HG03558 (cell line): ENCODE measurements at regions not wholly inside any gene's neighbourhood (a gene's known extent, or its start where the extent isn't known, plus 50 kb on each side); places are given as distances from the start of the nearest gene placed in this dataset.

Experiments used
- ATAC-seq: cut with Tn5 transposase; IDR thresholded peaks from one replicate; pipeline ENCODE4 v1.9.1; 2021; ENCODE audit warnings: moderate number of reproducible peaks; ENCODE audit not compliant: unreplicated experiment; ENCODE audit errors: extremely low read depth

DNA sequence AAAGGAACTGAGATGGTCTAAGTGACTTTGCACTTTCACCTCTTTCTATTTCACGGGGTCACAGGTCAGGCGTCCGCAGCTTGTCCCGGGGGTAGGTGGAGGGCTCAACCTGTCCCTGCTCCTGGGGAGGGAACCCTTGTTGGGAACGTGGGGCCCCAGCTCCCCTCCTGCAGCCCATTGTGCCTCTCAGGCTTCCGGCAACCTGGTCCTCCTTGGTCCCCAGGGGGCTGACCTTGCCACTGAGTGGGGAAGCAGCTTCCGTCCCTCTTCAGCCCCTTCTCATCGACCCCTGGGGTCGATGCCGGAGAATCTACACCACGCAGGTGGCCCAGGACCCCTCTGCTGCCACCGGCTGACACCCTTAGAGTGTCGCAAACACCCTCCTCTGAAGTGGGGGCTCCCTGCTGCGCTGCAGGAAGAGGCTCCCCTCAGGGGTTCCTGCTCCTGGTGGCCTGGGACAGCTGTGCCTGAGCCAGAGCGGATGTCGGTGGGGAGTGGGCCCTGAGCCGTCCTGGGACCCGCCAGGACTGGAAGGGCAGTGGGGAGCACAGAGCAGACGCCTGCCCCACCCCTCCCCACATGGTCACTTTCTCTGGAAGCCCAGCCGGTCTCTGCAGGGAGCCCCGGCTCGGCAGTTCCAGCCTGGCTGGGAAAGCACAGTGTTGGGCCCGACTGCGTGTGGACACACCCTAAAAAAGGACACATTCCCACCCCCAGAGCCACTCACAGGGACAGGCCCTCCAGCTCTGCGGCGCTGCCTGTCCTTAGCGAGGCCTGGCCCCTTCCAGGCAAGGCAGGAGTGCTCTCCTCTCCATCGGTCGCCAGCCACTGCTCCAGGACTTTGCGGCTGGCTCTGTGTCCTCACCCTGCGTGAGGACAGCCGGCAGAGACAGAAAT is 357.5 kb upstream of the SHH start:
- no peak for ATAC-seq

GRCh38 chr7:156168434-156168833 is 356.2 kb upstream of the SHH start:
- no peak for ATAC-seq

GRCh38 chr7:156167987-156168386 is 355.7 kb upstream of the SHH start:
- no peak for ATAC-seq

- no peak for ATAC-seq
Observed at GRCh38 chr7:156167417-156167807, 355.1 kb upstream of the SHH start.

DNA sequence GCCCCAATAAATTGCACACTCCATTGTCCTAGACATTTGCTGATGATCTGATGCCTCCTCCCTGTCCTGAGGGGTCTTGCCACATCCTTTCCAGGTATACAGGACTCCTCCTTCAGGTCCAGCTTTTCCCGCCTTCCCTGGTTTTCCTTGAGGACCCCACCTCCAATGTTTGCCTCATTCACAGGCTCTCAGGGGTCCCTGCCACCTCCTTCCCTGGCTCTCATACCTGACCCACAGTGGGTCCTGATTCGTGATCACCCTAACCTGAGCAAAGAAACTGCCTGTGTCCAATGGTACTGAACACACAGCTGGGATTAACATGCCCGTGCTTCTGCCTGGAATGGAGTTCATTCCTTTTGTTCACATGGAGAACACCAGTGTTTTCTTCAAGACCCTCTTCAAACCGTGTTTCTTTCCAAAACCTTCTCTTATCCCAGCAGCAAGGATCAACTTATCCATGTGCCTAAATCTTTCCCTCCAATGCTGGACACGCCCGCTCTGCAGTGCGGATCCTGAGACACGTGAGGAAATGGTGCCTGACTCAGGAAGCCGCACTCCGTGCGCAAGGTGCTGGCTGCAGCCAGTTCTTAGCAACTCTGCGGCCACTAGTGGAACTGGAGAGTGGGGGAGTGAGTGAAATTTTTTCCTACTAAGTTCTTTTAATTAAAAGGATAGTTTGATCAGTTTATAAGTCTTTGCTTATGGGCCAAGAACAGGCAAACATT is 354.6 kb upstream of the SHH start:
- ATAC-seq: no peak

DNA sequence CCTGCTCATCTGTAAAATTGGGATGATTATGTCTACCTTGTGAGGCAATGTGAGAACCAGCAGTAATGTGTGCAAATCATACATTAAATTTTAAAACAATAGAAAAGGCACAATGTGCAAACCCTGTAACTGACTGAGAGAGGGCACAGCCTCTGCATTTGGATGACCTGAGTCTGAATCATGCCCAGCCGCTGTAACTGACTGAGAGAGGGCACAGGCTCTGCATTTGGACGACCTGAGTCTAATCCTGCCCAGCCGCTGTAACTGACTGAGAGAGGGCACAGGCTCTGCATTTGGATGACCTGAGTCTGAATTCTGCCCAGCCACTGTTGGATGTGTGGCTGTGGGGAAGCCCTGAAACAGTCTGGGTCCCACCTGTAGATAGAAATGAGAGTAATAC is 351.5 kb upstream of the SHH start:
- no peak for ATAC-seq

- no peak for ATAC-seq
Observed at GRCh38 chr7:156162451-156162850, 350.2 kb upstream of the SHH start.

- no peak for ATAC-seq
Observed at GRCh38 chr7:156160811-156161210, 348.5 kb upstream of the SHH start.

DNA sequence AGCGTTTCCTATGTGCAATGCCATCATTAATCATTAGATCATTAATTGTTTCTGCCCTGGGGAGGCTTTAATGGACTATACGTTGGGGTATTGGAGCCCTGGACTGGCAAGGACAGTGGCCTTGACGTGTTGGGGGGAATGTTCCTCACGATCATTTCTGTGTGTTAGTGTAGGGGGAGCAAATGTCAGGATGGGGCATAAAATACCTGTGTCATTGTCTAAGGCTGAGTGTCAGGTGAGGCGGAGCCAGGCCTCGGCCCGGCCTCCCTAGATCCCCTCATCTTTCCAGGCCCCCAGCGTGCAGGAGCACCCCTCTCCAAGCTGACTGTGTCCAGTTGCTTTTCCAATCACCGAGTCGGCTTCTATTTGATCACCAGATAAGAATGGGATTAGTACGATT is 346.4 kb upstream of the SHH start:
- ATAC-seq: no peak

- no peak for ATAC-seq
Observed at GRCh38 chr7:156158213-156158612, 345.9 kb upstream of the SHH start.

DNA sequence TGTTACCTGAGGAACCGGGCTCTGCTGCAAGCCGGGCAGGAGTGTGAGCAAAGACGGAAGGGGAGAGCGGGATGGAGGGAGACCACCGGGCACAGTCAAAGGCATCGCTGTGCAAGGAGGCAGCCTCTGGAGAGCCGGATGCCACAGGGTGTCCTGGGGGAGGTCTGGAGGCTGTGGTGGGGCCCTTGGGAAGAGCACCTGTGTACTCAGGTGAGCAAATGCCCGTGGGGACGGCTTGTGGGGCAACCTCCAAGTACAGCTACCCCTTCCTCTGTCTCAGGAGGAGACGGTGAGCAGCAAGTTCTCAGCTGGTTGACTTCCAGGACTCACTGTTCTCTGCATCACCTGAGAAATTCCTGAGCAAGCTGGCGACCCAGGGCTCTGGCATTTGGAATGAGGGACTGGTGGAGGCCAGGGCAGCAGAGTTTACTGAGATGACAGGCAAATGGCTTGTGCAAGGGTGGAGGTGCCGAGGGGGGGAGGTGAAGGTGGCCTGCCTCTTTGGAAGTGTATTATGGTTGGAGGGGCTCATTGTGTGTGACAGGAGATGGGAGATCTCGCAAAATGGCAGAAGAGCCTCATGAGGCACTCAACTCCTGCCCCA is 345.2 kb upstream of the SHH start:
- no peak for ATAC-seq

GRCh38 chr7:156156734-156157408 is 344.6 kb upstream of the SHH start:
- ATAC-seq: no peak

- no peak for ATAC-seq
Observed at GRCh38 chr7:156155988-156156733, 343.9 kb upstream of the SHH start.

DNA sequence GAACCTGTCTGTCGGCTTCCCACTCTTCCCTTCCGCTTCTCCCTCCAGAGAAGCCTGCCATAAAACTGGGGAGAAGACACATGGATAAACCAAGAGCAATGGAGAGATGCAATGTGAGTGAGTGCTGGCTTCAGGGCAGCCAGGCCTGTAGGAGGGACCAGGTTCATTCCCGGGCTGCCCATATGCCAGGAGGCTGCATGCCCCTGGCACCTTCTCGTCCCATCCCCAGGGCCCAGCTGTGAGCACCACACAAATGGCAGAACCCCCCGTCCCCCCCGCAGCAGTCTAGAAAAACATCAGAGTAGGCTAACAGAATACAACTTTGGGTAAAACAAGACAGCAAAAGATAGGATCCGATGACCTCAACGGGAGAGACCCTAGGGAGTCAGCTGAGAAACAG is 341.3 kb upstream of the SHH start:
- ATAC-seq: no peak

- ATAC-seq: no peak
Observed at GRCh38 chr7:156152390-156152789, 340.1 kb upstream of the SHH start.

GRCh38 chr7:156151658-156152057 is 339.4 kb upstream of the SHH start:
- no peak for ATAC-seq

GRCh38 chr7:156151078-156151477 is 338.8 kb upstream of the SHH start:
- no peak for ATAC-seq

DNA sequence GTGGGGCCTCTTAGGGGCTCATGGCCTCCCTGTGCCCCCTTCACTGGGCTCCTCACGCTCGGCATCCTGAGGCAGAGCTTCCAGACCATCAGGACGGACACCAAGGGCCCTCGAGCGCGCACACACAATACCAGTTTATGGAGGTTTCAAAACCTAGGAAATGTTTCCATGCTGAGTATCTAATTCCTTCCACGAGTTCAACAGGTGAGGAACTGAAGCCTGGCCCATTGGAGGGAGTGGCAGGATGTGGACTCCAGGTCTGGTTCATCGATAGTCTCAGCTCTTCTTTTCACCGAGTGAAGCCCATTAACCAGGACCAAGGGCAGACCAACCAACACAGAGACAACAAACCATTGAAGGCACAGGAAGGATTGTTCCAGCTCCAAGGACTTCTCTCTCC is 336.7 kb upstream of the SHH start:
- no peak for ATAC-seq

DNA sequence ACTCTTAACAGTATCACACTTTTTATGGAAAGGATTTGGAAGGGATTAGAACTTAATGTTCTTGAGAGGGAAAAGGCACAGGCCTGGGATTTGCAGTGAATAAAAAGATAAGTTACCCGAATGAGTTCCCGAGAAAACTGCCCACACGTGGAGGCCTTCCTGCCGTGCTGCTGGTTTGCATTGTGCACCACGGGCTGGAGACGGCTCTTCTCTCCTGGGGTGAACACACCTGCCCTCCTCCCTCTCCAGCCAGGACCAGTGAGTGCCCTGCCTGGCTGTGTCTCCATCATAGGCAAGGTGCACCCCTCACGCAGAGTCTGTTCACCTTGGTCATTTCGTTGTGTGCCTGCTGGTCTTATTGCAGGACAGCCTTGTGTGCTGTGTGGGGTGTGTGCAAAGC is 336.3 kb upstream of the SHH start:
- ATAC-seq: no peak
